SK-N-SH treated with all-trans-retinoic acid at 6 μM for 48 hours (cell line): ENCODE measurements at regions not wholly inside any gene's neighbourhood (a gene's known extent, or its start where the extent isn't known, plus 50 kb on each side); places are given as distances from the start of the nearest gene placed in this dataset.

ENCODE experiments used
- ATAC-seq: fragments of 200-7000 bp; cut with Tn5 transposase; 3 replicates; pipeline ENCODE4 v1.9.1; 2020; ENCODE audit warnings: mild to moderate bottlenecking, moderate library complexity
- ARNTL ChIP-seq: fragments of 450-650 bp; formaldehyde crosslinking; IDR thresholded peaks from 2 replicates; pipeline ENCODE4 v1.5.0; 2020; ENCODE audit warnings: low read depth, mild to moderate bottlenecking, moderate library complexity, borderline replicate concordance
- BACH2 ChIP-seq: fragments of 250-450 bp; sonication (Bioruptor Pico); IDR thresholded peaks from 2 replicates; pipeline ENCODE4 v1.9.0; 2021; ENCODE audit warnings: mild to moderate bottlenecking, borderline replicate concordance
- CREB5 ChIP-seq: fragments of 250-450 bp; sonication (Bioruptor Pico); IDR thresholded peaks from 2 replicates; pipeline ENCODE4 v1.5.1; 2020; ENCODE audit warnings: low read depth, mild to moderate bottlenecking, moderate library complexity
- CSDC2 ChIP-seq: fragments of 250-450 bp; sonication (Bioruptor Pico); IDR thresholded peaks from 2 replicates; pipeline ENCODE4 v1.5.0; 2020; ENCODE audit warnings: mild to moderate bottlenecking, moderate library complexity
- CSRNP3 ChIP-seq: fragments of 250-450 bp; sonication (Bioruptor Pico); IDR thresholded peaks from 2 replicates; pipeline ENCODE4 v1.5.1; 2021; ENCODE audit warnings: mild to moderate bottlenecking, moderate library complexity
- ESRRG ChIP-seq: fragments of 250-450 bp; sonication (Bioruptor Pico); IDR thresholded peaks from 2 replicates; pipeline ENCODE4 v1.6.1; 2021; ENCODE audit warnings: mild to moderate bottlenecking
- GLIS3 ChIP-seq: fragments of 250-450 bp; sonication (Bioruptor Pico); IDR thresholded peaks from 2 replicates; pipeline ENCODE4 v1.5.0; 2020; ENCODE audit warnings: mild to moderate bottlenecking, moderate library complexity
- ISL1 ChIP-seq: fragments of 250-450 bp; sonication (Bioruptor Pico); IDR thresholded peaks from 2 replicates; pipeline ENCODE4 v2.1.2; 2022; ENCODE audit warnings: mild to moderate bottlenecking, moderate library complexity
- PATZ1 ChIP-seq: fragments of 250-450 bp; sonication (Bioruptor Pico); IDR thresholded peaks from 2 replicates; pipeline ENCODE4 v1.8.0; 2020; ENCODE audit warnings: mild to moderate bottlenecking, moderate library complexity, borderline replicate concordance
- POU6F1 ChIP-seq: fragments of 250-450 bp; sonication (Bioruptor Pico); IDR thresholded peaks from 2 replicates; pipeline ENCODE4 v1.8.0; 2021; ENCODE audit warnings: low read depth, mild to moderate bottlenecking, moderate library complexity, borderline replicate concordance
- PPARA ChIP-seq: fragments of 250-450 bp; sonication (Bioruptor Pico); IDR thresholded peaks from 2 replicates; pipeline ENCODE4 v1.5.0; 2020; ENCODE audit warnings: mild to moderate bottlenecking, borderline replicate concordance
- SNAI2 ChIP-seq: fragments of 250-450 bp; sonication (Bioruptor Pico); IDR thresholded peaks from 2 replicates; pipeline ENCODE4 v1.5.0; 2020; ENCODE audit warnings: mild to moderate bottlenecking, moderate library complexity
- TCF4 ChIP-seq: fragments of 250-450 bp; sonication (Bioruptor Pico); IDR thresholded peaks from 2 replicates; pipeline ENCODE4 v1.8.0; 2021; ENCODE audit warnings: mild to moderate bottlenecking, moderate library complexity, borderline replicate concordance
- TOX ChIP-seq: fragments of 250-450 bp; sonication (Bioruptor Pico); IDR thresholded peaks from 2 replicates; pipeline ENCODE4 v1.8.0; 2021; ENCODE audit warnings: mild to moderate bottlenecking, moderate library complexity, borderline replicate concordance
- ZC3H10 ChIP-seq: fragments of 250-450 bp; sonication (Bioruptor Pico); IDR thresholded peaks from 2 replicates; pipeline ENCODE4 v1.5.1; 2021; ENCODE audit warnings: mild to moderate bottlenecking, moderate library complexity
- ZFP3 ChIP-seq: fragments of 250-450 bp; sonication (Bioruptor Pico); IDR thresholded peaks from 2 replicates; pipeline ENCODE4 v1.5.0; 2020; ENCODE audit warnings: mild to moderate bottlenecking, moderate library complexity
- ZFP30 ChIP-seq: fragments of 450-650 bp; formaldehyde crosslinking; IDR thresholded peaks from 2 replicates; pipeline ENCODE4 v1.5.0; 2022; ENCODE audit warnings: mild to moderate bottlenecking, moderate library complexity
- ZNF565 ChIP-seq: fragments of 450-650 bp; formaldehyde crosslinking; conservative IDR thresholded peaks from 2 replicates; pipeline ENCODE4 v1.5.0; 2020; ENCODE audit warnings: low read depth, mild to moderate bottlenecking, moderate library complexity
- ZNF70 ChIP-seq: fragments of 450-650 bp; formaldehyde crosslinking; IDR thresholded peaks from 2 replicates; pipeline ENCODE4 v1.5.0; 2020; ENCODE audit warnings: mild to moderate bottlenecking, moderate library complexity
- ZNF8 ChIP-seq: fragments of 450-650 bp; formaldehyde crosslinking; IDR thresholded peaks from 2 replicates; pipeline ENCODE4 v1.5.0; 2020; ENCODE audit warnings: mild to moderate bottlenecking, moderate library complexity

DNA sequence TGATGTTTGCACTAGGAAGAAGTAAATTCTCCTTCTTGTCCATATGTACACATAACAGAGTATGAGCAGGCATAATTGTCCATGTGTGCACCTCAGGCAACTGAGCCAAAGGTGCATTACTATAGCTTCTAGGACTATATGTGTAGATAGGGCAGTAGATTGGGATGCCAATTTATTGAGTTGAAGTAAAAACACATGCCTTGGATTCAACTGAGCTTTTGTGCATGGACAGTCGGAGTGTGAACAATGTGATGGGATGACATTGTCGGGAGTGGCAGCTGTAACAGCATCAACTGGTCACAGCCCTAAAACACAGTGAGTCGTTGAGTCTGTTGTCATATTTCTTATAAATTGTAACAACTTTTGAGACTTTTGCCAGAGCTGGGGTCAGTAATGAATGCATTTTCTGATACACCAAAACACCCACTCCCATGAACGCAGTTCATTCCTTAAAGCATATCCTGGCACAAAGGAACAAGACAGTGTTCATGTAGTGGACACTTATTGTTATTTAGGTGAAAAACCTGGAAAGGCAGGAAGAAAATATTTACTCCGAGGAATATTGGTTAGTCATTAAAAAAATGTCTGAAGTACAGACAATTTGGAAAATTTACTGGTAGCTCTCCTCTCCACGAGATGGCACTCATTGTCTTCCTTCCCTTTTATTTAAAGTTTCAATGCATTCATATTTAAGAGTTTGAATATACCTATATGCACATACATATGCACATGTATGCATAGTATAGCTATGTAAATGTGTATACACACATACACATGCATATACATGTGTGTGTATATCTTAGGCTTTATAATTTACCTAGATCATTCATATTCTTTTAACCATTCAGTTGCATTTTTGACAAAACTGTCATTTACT, 302.0 kb upstream of the STXBP5 start (continued):
- no peak for TF ChIP-seq ARNTL (CRISPR knock-in tag)
- TF ChIP-seq CREB5 (CRISPR knock-in tag), result no peak
- TF ChIP-seq GLIS3 (CRISPR knock-in tag), result no peak
- TF ChIP-seq ZFP3 (CRISPR knock-in tag), result no peak
- TF ChIP-seq, all 23 proteins: peak for 0

GRCh38 chr6:146902846-146903245, 301.4 kb upstream of the STXBP5 start:
- TF ChIP-seq ZC3H10 (CRISPR knock-in tag) (no peak), POU6F1 (CRISPR knock-in tag) (no peak), CSRNP3 (CRISPR knock-in tag) (no peak)
- peak; percentile 20; the same call in 1 of the 3 replicates for ATAC-seq

GRCh38 chr6:146903451-146903850, 300.8 kb upstream of the STXBP5 start:
- no peak for TF ChIP-seq TCF4
- no peak for TF ChIP-seq BACH2 (CRISPR knock-in tag)
- TF ChIP-seq ZNF8 (CRISPR knock-in tag), result no peak
- TF ChIP-seq ISL1 (CRISPR knock-in tag), result no peak
- TF ChIP-seq CSDC2, result no peak
- TF ChIP-seq ZNF565, result no peak
- TF ChIP-seq GLIS3 (CRISPR knock-in tag), result no peak
- no peak for TF ChIP-seq TOX
- no peak for TF ChIP-seq CSRNP3 (CRISPR knock-in tag)
- no peak for TF ChIP-seq ARNTL (CRISPR knock-in tag)
- TF ChIP-seq SNAI2 (CRISPR knock-in tag), result no peak
- TF ChIP-seq ZNF70 (CRISPR knock-in tag), result no peak
- TF ChIP-seq ZFP30 (CRISPR knock-in tag), result no peak
- no peak for TF ChIP-seq PATZ1
- TF ChIP-seq PPARA, result no peak

DNA sequence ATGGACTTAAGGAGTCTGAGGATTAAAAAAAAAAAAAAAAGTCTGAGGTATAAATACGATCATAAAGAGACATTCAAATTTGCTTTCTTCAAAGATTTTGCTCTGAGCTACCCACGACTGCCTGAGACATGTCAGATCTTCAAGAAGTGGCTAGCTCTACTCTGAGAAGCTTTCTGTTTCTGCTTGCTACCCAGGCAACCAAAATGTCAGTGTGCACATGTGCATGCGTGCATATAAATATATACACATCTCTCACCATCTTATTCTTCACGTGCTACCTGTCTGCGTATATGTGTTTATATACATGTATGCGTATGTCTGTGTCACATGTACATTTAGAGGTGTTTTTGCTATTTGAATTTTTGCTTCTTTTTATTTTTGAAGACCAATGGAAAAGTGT, 299.6 kb upstream of the STXBP5 start:
- ATAC-seq, result peak; percentile 69
- no peak for TF ChIP-seq CSDC2
- TF ChIP-seq ESRRG (CRISPR knock-in tag), result no peak

More at GRCh38 chr6:146903451-146903850, 300.8 kb upstream of the STXBP5 start:
- no peak for ATAC-seq
